Trophoblast cell (in vitro differentiated cells and primary cell): ENCODE measurements at regions not wholly inside any gene's neighbourhood (a gene's known extent, or its start where the extent isn't known, plus 50 kb on each side); places are given as distances from the start of the nearest gene placed in this dataset.

Experiments used
- DNase-seq, 2 donors: peaks; one replicate each; pipeline ENCODE4 v3.0.0-alpha.2; 2016
- H2AFZ ChIP-seq: 2 replicates; pipeline ENCODE4 v1.6.1; 2013; ENCODE audit warnings: low read length, moderate library complexity, mild to moderate bottlenecking; ENCODE audit not compliant: insufficient read depth, poor library complexity
- H2AK5ac ChIP-seq: 2 replicates; pipeline ENCODE4 v1.6.1; 2013; ENCODE audit warnings: mild to moderate bottlenecking, low read length
- H2BK120ac ChIP-seq: 2 replicates; pipeline ENCODE4 v1.6.1; 2013; ENCODE audit warnings: low read length, mild to moderate bottlenecking, moderate library complexity; ENCODE audit not compliant: insufficient read depth, poor library complexity
- H2BK12ac ChIP-seq: 2 replicates; pipeline ENCODE4 v1.6.1; 2013; ENCODE audit warnings: mild to moderate bottlenecking, low read length, moderate library complexity
- H2BK5ac ChIP-seq: 2 replicates; pipeline ENCODE4 v1.6.1; 2013; ENCODE audit warnings: low read length, low read depth, moderate library complexity, mild to moderate bottlenecking; ENCODE audit not compliant: poor library complexity
- H3K14ac ChIP-seq: 2 replicates; pipeline ENCODE4 v1.6.1; 2013; ENCODE audit warnings: mild to moderate bottlenecking, low read length
- H3K18ac ChIP-seq: 2 replicates; pipeline ENCODE4 v1.6.1; 2013; ENCODE audit warnings: mild to moderate bottlenecking, low read length
- H3K23ac ChIP-seq: 2 replicates; pipeline ENCODE4 v1.6.1; 2013; ENCODE audit warnings: low read length
- H3K27ac ChIP-seq: 2 replicates; pipeline ENCODE4 v1.5.1; 2013; ENCODE audit warnings: low read depth, mild to moderate bottlenecking, inconsistent platforms, low read length, moderate library complexity
- H3K27me3 ChIP-seq: 2 replicates; pipeline ENCODE4 v1.6.1; 2013; ENCODE audit warnings: inconsistent platforms, mild to moderate bottlenecking, low read length, moderate library complexity; ENCODE audit not compliant: insufficient read depth
- H3K36me3 ChIP-seq, 2 experiments: 1 replicate in 1 of 2; 2 replicates in 1 of 2; pipeline ENCODE4 v1.6.1; 2013; ENCODE audit warnings: low read length in 2 of 2, mild to moderate bottlenecking in 2 of 2, moderate library complexity in 1 of 2; ENCODE audit not compliant: insufficient read depth in 2 of 2, control insufficient read depth in 1 of 2
- H3K4ac ChIP-seq: 2 replicates; pipeline ENCODE4 v1.6.1; 2013; ENCODE audit warnings: low read depth, mild to moderate bottlenecking, low read length, moderate library complexity
- H3K4me1 ChIP-seq, 2 experiments: 1 replicate in 1 of 2; 2 replicates in 1 of 2; pipeline ENCODE4 v1.6.1; 2013; ENCODE audit warnings: low read length in 2 of 2, mild to moderate bottlenecking in 2 of 2, moderate library complexity in 1 of 2; ENCODE audit not compliant: insufficient read depth in 2 of 2, control insufficient read depth in 1 of 2
- H3K4me2 ChIP-seq: 2 replicates; pipeline ENCODE4 v1.6.1; 2013; ENCODE audit warnings: inconsistent platforms, mild to moderate bottlenecking, low read length, moderate library complexity
- H3K4me3 ChIP-seq: 2 replicates; pipeline ENCODE4 v1.5.1; 2013; ENCODE audit warnings: mild to moderate bottlenecking, low read depth, low read length, inconsistent platforms
- H3K79me1 ChIP-seq: one replicate; pipeline ENCODE4 v1.6.1; 2013; ENCODE audit warnings: low read length
- H3K79me2 ChIP-seq: 2 replicates; pipeline ENCODE4 v1.6.1; 2013; ENCODE audit warnings: low read length, mild to moderate bottlenecking; ENCODE audit not compliant: control insufficient read depth, insufficient read depth, poor library complexity
- H3K9ac ChIP-seq: 2 replicates; pipeline ENCODE4 v1.6.1; 2013; ENCODE audit warnings: mild to moderate bottlenecking, low read length
- H3K9me3 ChIP-seq: 2 replicates; pipeline ENCODE4 v1.6.1; 2013; ENCODE audit warnings: low read depth, mild to moderate bottlenecking, control low read depth, inconsistent platforms, low read length; ENCODE audit not compliant: insufficient read depth
- H4K12ac ChIP-seq: 2 replicates; pipeline ENCODE4 v1.6.1; 2013; ENCODE audit warnings: low read depth, mild to moderate bottlenecking, low read length, moderate library complexity
- H4K8ac ChIP-seq: 2 replicates; pipeline ENCODE4 v1.6.1; 2013; ENCODE audit warnings: low read depth, mild to moderate bottlenecking, low read length, moderate library complexity
- H4K91ac ChIP-seq: one replicate; pipeline ENCODE4 v1.6.1; 2013; ENCODE audit warnings: low read depth, mild to moderate bottlenecking, low read length, moderate library complexity
- WGBS: extraction: QIAGEN DNeasy Blood & Tissue Kit; methylation state at CpG from one replicate; pipeline ENCODE4 v1.1.7; 2013; ENCODE audit warnings: missing lambda C conversion rate; ENCODE audit not compliant: insufficient read length, insufficient coverage; ENCODE audit errors: extremely low coverage; 5-methylcytosine and 5-hydroxymethylcytosine counted together

DNA sequence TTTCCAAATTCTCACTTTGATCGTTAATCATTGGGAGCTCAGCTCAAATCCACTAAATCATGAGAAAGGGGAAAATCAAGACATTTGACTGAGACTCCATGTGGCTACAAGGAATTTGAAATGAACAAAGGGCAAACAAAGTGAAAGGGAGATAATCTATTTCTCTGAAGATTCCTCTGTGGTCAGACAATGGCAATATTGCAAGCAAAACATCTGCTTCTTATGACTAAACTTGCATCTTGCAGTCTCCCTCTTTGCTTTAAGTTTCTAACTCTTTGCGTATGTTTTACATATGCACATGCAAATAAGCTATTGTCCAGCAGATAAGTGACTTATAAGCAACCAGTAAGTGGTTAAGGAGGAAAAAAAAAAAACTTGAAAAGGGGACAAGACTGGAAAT lies 299.1 kb upstream of the NXPH2 start:
- H3K14ac ChIP-seq, result no peak overlapping the region
- H2AFZ ChIP-seq, result no peak overlapping the region
- no peak overlapping the region for H4K8ac ChIP-seq
- no peak overlapping the region for H2AK5ac ChIP-seq
- no peak overlapping the region for H3K18ac ChIP-seq
- H3K4me3 ChIP-seq, result no peak overlapping the region
- no peaks in the 10 kb centered on the region for H3K27me3 ChIP-seq
- no peaks in the 10 kb centered on the region for H3K9me3 ChIP-seq
- no peak overlapping the region for H4K12ac ChIP-seq
- DNase-seq, result no peak
- H4K91ac ChIP-seq, result no peak overlapping the region
- no CpG with 5 or more reads among the region's 2 CpGs for WGBS
- H3K4me1 ChIP-seq, result no peaks in the 10 kb centered on the region
- H2BK120ac ChIP-seq, result no peak overlapping the region
- H3K23ac ChIP-seq, result no peak overlapping the region
- no peak overlapping the region for H3K4me2 ChIP-seq
- H3K79me2 ChIP-seq, result no peaks in the 10 kb centered on the region
- H3K9ac ChIP-seq, result no peak overlapping the region
- no peak overlapping the region for H3K4ac ChIP-seq
- H2BK12ac ChIP-seq, result no peak overlapping the region
- H3K36me3 ChIP-seq, result no peaks in the 10 kb centered on the region
- no peak overlapping the region for H3K27ac ChIP-seq
- no peak overlapping the region for H2BK5ac ChIP-seq
- H3K79me1 ChIP-seq, result no peaks in the 10 kb centered on the region

DNA sequence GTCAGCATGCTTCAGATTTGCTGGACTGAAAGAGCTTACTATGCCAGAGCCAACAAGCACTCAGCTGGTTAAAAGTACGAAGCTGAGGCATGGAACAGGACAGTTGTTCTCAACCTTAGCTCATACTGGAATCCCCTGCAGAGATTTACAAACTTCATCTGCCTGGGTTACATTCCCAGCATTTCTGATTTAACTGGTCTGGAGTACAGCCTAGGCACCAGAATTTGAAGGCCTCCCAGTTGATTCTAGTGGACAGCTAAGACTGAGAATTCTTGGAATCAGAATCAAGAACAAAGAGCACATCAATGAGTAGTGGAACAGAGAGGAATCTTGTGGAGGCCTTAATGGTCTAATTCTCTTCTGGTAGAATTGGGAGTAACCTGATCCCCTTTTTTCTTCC lies 298.2 kb upstream of the NXPH2 start:
- no peak overlapping the region for H4K8ac ChIP-seq
- no peak overlapping the region for H3K14ac ChIP-seq
- WGBS, result no CpG with 5 or more reads among the region's 1 CpG
- no peak for DNase-seq
- no peaks in the 10 kb centered on the region for H3K27me3 ChIP-seq
- H3K79me2 ChIP-seq, result no peaks in the 10 kb centered on the region
- H3K4me2 ChIP-seq, result no peak overlapping the region
- no peak overlapping the region for H4K91ac ChIP-seq
- no peak overlapping the region for H2BK120ac ChIP-seq
- H2BK12ac ChIP-seq, result no peak overlapping the region
- H3K36me3 ChIP-seq, result no peaks in the 10 kb centered on the region
- no peaks in the 10 kb centered on the region for H3K4me1 ChIP-seq
- H2BK5ac ChIP-seq, result no peak overlapping the region
- H3K18ac ChIP-seq, result no peak overlapping the region
- H3K27ac ChIP-seq, result no peak overlapping the region
- no peak overlapping the region for H3K4me3 ChIP-seq
- H4K12ac ChIP-seq, result no peak overlapping the region
- H3K23ac ChIP-seq, result no peak overlapping the region
- no peak overlapping the region for H3K9ac ChIP-seq
- H3K79me1 ChIP-seq, result no peaks in the 10 kb centered on the region
- no peak overlapping the region for H2AK5ac ChIP-seq
- H2AFZ ChIP-seq, result no peak overlapping the region
- H3K4ac ChIP-seq, result no peak overlapping the region
- H3K9me3 ChIP-seq, result no peaks in the 10 kb centered on the region

DNA sequence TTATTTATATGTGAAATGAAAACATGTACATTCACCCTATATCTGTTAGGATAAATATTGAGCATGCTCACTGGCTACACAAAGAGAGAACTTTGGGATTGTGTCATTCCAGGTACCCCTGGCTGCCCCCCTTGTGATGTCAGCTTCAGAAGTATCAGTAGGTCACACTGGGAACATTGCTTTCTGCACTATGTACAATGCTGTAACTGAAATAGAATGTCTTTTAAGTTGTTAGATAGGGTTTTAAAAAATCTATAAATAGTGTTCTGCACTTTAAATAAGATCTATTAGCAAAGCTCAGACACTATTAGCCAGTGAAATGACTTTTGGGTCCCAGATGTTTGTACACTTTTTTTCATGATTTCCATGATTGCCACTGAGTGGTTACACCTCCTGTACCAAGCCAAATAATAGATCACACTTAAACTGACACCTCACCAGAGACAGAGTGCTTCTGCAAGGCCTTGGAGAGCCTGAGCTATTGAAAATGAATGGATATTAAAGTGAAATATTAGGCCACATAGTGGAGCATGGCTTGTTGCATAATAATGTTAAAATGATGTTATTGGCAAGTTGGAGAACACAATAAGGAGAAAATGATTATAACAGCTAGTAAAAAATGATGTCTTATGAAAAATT lies 297.0 kb upstream of the NXPH2 start:
- Histone ChIP-seq H2AK5ac (no peak overlapping the region), H3K23ac (no peak overlapping the region), H3K36me3 (no peaks in the 10 kb centered on the region), H3K14ac (no peak overlapping the region), H3K9ac (no peak overlapping the region), H3K9me3 (no peaks in the 10 kb centered on the region), H3K4ac (no peak overlapping the region), H2BK5ac (no peak overlapping the region), H3K79me2 (no peaks in the 10 kb centered on the region), H3K27me3 (no peaks in the 10 kb centered on the region), H4K12ac (no peak overlapping the region), H3K79me1 (no peaks in the 10 kb centered on the region), H4K8ac (no peak overlapping the region), H4K91ac (no peak overlapping the region), H2AFZ (no peak overlapping the region), H3K18ac (no peak overlapping the region), H3K4me2 (no peak overlapping the region), H2BK120ac (no peak overlapping the region), H3K4me3 (no peak overlapping the region), H3K4me1 (no peaks in the 10 kb centered on the region), H2BK12ac (no peak overlapping the region), H3K27ac (no peak overlapping the region)
- no peak for DNase-seq

DNA sequence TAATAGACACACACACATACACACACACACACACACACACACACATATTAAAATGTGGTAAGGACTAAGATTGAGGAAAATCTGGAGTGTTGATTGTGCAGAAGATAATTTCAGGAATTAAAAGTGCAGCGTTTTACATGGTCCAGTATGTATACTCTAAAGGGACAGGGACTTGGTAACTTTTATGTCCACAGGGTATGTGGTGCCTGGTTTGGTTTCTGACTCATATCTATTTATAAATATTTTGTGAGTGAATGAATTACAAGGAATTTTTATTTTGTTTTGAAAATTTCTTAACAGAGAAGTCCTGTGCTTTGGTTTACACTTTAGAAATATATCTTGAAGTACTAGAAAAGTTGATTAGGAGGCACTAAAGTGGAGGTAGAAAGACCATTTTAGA lies 287.7 kb upstream of the NXPH2 start:
- no peak overlapping the region for H2BK5ac ChIP-seq
- no peak overlapping the region for H3K4me3 ChIP-seq
- H3K27ac ChIP-seq, result no peak overlapping the region
- H2AK5ac ChIP-seq, result no peak overlapping the region
- H3K79me2 ChIP-seq, result no peaks in the 10 kb centered on the region
- no peak overlapping the region for H3K4ac ChIP-seq
- H3K9ac ChIP-seq, result no peak overlapping the region
- H3K14ac ChIP-seq, result no peak overlapping the region
- no peak overlapping the region for H3K23ac ChIP-seq
- no peak overlapping the region for H2AFZ ChIP-seq
- H3K27me3 ChIP-seq, result no peaks in the 10 kb centered on the region
- no peak overlapping the region for H4K12ac ChIP-seq
- H4K91ac ChIP-seq, result no peak overlapping the region
- no peak overlapping the region for H3K4me2 ChIP-seq
- WGBS, result no CpG with 5 or more reads among the region's 1 CpG
- no peaks in the 10 kb centered on the region for H3K79me1 ChIP-seq
- DNase-seq, result no peak
- no peak overlapping the region for H4K8ac ChIP-seq
- H2BK120ac ChIP-seq, result no peak overlapping the region
- H3K4me1 ChIP-seq, result no peaks in the 10 kb centered on the region
- H3K36me3 ChIP-seq, result no peaks in the 10 kb centered on the region
- no peak overlapping the region for H2BK12ac ChIP-seq
- no peak overlapping the region for H3K18ac ChIP-seq
- no peaks in the 10 kb centered on the region for H3K9me3 ChIP-seq
